ENCODE measurements at regions not wholly inside any gene's neighbourhood (a gene's known extent, or its start where the extent isn't known, plus 50 kb on each side); places are given as distances from the start of the nearest gene placed in this dataset.

GRCh38 chr18:38496222-38496793 lies 930.7 kb upstream of the CELF4 start:
- TF ChIP-seq ZNF274 (IDR thresholded peaks at IDR 0.05; ENCODE audit: low read depth, low read length): no peak
- no peak for TF ChIP-seq YY1 (IDR thresholded peaks at IDR 0.05; ENCODE audit: insufficient read depth, insufficient read length)

Data from NT2/D1 (cell line).